ENCODE measurements at regions not wholly inside any gene's neighbourhood (a gene's known extent, or its start where the extent isn't known, plus 50 kb on each side); places are given as distances from the start of the nearest gene placed in this dataset.
"Not testable (repeated sequence)": the region's sequence is repeated elsewhere in the genome, so short reads cannot be mapped to it uniquely, and the experiment has no call there.

DNA sequence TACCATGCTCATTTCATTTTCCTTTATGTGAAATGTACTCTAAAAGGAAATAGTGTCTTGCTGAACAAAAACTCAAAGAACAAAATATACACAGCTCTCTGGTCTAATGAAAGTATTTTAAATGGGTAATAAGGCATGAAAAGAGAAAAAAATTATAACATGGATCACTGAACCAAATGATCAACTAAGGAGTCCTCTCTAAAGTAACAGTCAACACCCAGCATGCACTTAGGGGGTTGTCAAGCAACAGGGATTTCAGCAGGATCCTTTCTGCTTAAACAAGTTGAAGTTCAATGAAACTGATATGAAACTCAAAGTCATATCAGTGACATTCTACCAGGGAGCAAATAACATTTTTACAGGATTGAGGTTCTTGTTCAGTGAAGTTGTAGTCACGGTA, 398.8 kb downstream of the SEC23A start:
- Histone ChIP-seq H3K4me1 (ENCODE audit: control insufficient read depth in 1 of 2, insufficient read depth in 2 of 2, low read length in 2 of 2) (no peaks in the 10 kb centered on the region), H3K9me3 (ENCODE audit: control insufficient read depth in 1 of 2, low read length in 2 of 2) (no peaks in the 10 kb centered on the region), H3K4me3 (ENCODE audit: low read depth in 1 of 2, low read length in 2 of 2) (no peak overlapping the region), H3K27me3 (ENCODE audit: low read depth, low read length) (no peaks in the 10 kb centered on the region), H3K36me3 (ENCODE audit: control insufficient read depth in 1 of 2, insufficient read depth in 2 of 2, low read length in 2 of 2) (no peaks in the 10 kb centered on the region), H3K27ac (ENCODE audit: low read length) (no peak overlapping the region)

DNA sequence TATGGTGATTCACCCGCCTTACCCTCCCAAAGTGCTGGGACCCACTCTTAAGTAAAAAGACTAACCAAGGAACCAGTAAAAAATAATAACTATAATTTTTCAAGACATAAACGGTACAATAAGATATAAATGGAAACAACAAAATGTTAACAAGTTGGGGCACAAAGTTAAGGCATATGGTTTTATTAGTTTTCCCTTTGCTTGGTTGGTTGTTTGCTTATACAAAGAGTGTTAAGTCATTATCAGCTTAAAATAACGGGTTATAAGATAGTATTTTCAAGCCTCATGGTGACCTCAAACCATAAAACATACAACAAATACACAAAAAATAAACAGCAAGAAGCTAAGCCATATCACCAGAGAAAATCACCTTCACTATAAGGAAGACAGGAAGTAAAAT, 406.1 kb downstream of the SEC23A start:
- H3K9me3 ChIP-seq (ENCODE audit: control insufficient read depth in 1 of 2, low read length in 2 of 2): peaks cover 0 to 6% of the 10 kb centered on the region in 2 donors
- H3K27me3 ChIP-seq (ENCODE audit: low read depth, low read length): no peaks in the 10 kb centered on the region
- no peaks in the 10 kb centered on the region for H3K36me3 ChIP-seq (ENCODE audit: control insufficient read depth in 1 of 2, insufficient read depth in 2 of 2, low read length in 2 of 2)
- no peaks in the 10 kb centered on the region for H3K4me1 ChIP-seq (ENCODE audit: control insufficient read depth in 1 of 2, insufficient read depth in 2 of 2, low read length in 2 of 2)
- no peak overlapping the region for H3K27ac ChIP-seq (ENCODE audit: low read length)
- H3K4me3 ChIP-seq (ENCODE audit: low read depth in 1 of 2, low read length in 2 of 2): no peak overlapping the region

DNA sequence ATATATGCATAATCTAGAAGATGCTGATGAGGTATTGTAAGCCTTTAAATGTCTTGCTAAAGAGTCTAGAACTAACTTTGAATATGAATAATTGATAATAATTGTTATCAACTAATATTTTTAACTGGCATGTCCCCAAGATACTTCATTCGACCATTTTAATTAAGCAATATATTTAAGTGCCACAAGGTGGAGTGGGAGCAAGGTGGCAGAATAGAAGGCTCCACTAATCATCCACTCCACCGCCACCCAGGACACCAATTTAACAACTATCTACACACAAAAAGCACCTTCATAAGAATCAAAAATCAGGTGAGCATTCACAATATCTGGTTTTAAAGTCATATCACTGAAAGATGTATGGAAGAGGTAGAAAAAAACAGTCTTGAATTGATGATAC, 409.6 kb downstream of the SEC23A start:
- no peaks in the 10 kb centered on the region for H3K36me3 ChIP-seq (ENCODE audit: control insufficient read depth in 1 of 2, insufficient read depth in 2 of 2, low read length in 2 of 2)
- no peak overlapping the region for H3K27ac ChIP-seq (ENCODE audit: low read length)
- H3K4me3 ChIP-seq (ENCODE audit: low read depth in 1 of 2, low read length in 2 of 2): no peak overlapping the region
- no peaks in the 10 kb centered on the region for H3K4me1 ChIP-seq (ENCODE audit: control insufficient read depth in 1 of 2, insufficient read depth in 2 of 2, low read length in 2 of 2)
- no peaks in the 10 kb centered on the region for H3K27me3 ChIP-seq (ENCODE audit: low read depth, low read length)
- peaks cover 0 to 6% of the 10 kb centered on the region in 2 donors for H3K9me3 ChIP-seq (ENCODE audit: control insufficient read depth in 1 of 2, low read length in 2 of 2)

DNA sequence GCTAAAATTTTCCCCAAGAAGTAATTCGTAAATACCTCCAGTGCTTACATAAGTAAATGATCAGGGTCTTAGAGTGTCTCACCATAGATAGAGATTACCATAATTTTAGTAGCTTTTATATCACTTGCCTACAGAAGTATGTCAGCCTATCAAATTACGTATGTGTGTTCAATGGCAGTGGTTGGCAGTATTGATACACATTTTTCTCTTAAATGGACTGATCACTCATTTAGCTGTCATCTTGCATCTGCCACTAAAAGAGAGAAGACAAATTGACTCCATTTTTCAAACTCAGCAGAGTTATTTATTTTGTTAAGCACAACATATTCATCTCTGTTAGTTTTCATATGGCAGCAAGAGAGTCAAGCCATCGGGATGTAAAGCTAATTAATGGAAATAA, 413.1 kb upstream of the CLEC14A start:
- H3K27me3 ChIP-seq (ENCODE audit: low read depth, low read length): no peaks in the 10 kb centered on the region
- H3K36me3 ChIP-seq (ENCODE audit: control insufficient read depth in 1 of 2, insufficient read depth in 2 of 2, low read length in 2 of 2): no peaks in the 10 kb centered on the region
- no peak overlapping the region for H3K4me3 ChIP-seq (ENCODE audit: low read depth in 1 of 2, low read length in 2 of 2)
- no peaks in the 10 kb centered on the region for H3K9me3 ChIP-seq (ENCODE audit: control insufficient read depth in 1 of 2, low read length in 2 of 2)
- H3K4me1 ChIP-seq (ENCODE audit: control insufficient read depth in 1 of 2, insufficient read depth in 2 of 2, low read length in 2 of 2): no peaks in the 10 kb centered on the region
- H3K27ac ChIP-seq (ENCODE audit: low read length): no peak overlapping the region

DNA sequence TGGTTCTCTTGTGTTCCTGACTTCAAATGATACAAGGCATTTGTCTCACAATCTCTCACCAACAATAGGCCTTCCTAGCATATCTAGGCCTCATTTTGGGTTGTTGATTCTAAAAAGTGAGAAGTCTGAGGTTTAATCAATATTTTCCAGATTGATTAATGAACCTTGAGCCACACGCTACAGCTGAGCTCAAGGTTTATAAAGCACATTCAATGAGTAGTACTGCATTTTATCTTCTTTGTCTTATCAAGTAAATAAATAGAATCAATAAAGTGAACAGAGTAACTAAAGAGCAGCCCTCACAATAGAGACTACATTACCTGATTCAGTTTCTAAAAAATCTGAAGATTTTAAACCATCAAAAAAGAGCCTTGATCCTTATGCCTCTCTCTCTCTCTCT, 407.5 kb upstream of the CLEC14A start:
- H3K27me3 ChIP-seq (ENCODE audit: low read depth, low read length): no peaks in the 10 kb centered on the region
- H3K4me1 ChIP-seq (ENCODE audit: control insufficient read depth in 1 of 2, insufficient read depth in 2 of 2, low read length in 2 of 2): no peaks in the 10 kb centered on the region
- H3K4me3 ChIP-seq (ENCODE audit: low read depth in 1 of 2, low read length in 2 of 2): no peak overlapping the region
- H3K9me3 ChIP-seq (ENCODE audit: control insufficient read depth in 1 of 2, low read length in 2 of 2): no peaks in the 10 kb centered on the region
- H3K27ac ChIP-seq (ENCODE audit: low read length): no peak overlapping the region
- no peaks in the 10 kb centered on the region for H3K36me3 ChIP-seq (ENCODE audit: control insufficient read depth in 1 of 2, insufficient read depth in 2 of 2, low read length in 2 of 2)

- H3K27me3 ChIP-seq (ENCODE audit: low read depth, low read length): no peaks in the 10 kb centered on the region
Measured at GRCh38 chr14:38662781-38663180, 406.9 kb upstream of the CLEC14A start.

DNA sequence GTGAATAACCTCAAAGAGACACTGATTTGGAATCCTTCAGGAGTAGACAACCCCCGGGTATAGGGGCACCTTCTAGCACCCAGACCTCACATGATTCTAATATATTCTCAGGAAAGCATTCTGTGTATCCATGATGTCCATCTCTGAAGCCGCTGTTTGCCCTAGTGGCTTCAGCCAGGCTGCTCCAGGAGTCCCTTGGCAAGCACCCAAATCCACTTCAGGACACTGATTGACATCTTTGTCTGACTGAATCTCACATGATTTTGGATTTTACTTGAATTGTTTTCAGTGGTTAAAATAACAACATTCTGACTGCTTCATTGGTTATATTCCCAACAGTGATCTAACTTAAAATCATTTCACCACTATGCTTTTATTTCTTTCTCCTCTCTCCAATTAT, 390.5 kb upstream of the CLEC14A start:
- no peaks in the 10 kb centered on the region for H3K36me3 ChIP-seq (ENCODE audit: control insufficient read depth in 1 of 2, insufficient read depth in 2 of 2, low read length in 2 of 2)
- no peak overlapping the region for H3K27ac ChIP-seq (ENCODE audit: low read length)
- no peaks in the 10 kb centered on the region for H3K4me1 ChIP-seq (ENCODE audit: control insufficient read depth in 1 of 2, insufficient read depth in 2 of 2, low read length in 2 of 2)
- H3K4me3 ChIP-seq (ENCODE audit: low read depth in 1 of 2, low read length in 2 of 2): no peak overlapping the region
- H3K9me3 ChIP-seq (ENCODE audit: control insufficient read depth in 1 of 2, low read length in 2 of 2): peaks cover 0 to 6% of the 10 kb centered on the region in 2 donors
- no peaks in the 10 kb centered on the region for H3K27me3 ChIP-seq (ENCODE audit: low read depth, low read length)

More at GRCh38 chr14:38662781-38663180, 406.9 kb upstream of the CLEC14A start:
- no peaks in the 10 kb centered on the region for H3K4me1 ChIP-seq (ENCODE audit: control insufficient read depth in 1 of 2, insufficient read depth in 2 of 2, low read length in 2 of 2)
- no peak overlapping the region for H3K4me3 ChIP-seq (ENCODE audit: low read depth in 1 of 2, low read length in 2 of 2)
- H3K27ac ChIP-seq (ENCODE audit: low read length): no peak overlapping the region
- H3K36me3 ChIP-seq (ENCODE audit: control insufficient read depth in 1 of 2, insufficient read depth in 2 of 2, low read length in 2 of 2): no peaks in the 10 kb centered on the region
- no peaks in the 10 kb centered on the region for H3K9me3 ChIP-seq (ENCODE audit: control insufficient read depth in 1 of 2, low read length in 2 of 2)

GRCh38 chr14:38634913-38635312, 379.0 kb upstream of the CLEC14A start:
- H3K4me1 ChIP-seq (ENCODE audit: control insufficient read depth in 1 of 2, insufficient read depth in 2 of 2, low read length in 2 of 2); H3K27ac ChIP-seq (ENCODE audit: low read length); H3K36me3 ChIP-seq (ENCODE audit: control insufficient read depth in 1 of 2, insufficient read depth in 2 of 2, low read length in 2 of 2); H3K9me3 ChIP-seq (ENCODE audit: control insufficient read depth in 1 of 2, low read length in 2 of 2); H3K4me3 ChIP-seq (ENCODE audit: low read depth in 1 of 2, low read length in 2 of 2); H3K27me3 ChIP-seq (ENCODE audit: low read depth, low read length): not testable (repeated sequence)

- H3K4me3 ChIP-seq (ENCODE audit: low read depth in 1 of 2, low read length in 2 of 2): no peak overlapping the region
- no peak overlapping the region for H3K27ac ChIP-seq (ENCODE audit: low read length)
- H3K9me3 ChIP-seq (ENCODE audit: control insufficient read depth in 1 of 2, low read length in 2 of 2): peaks cover 0 to 5% of the 10 kb centered on the region in 2 donors
- no peaks in the 10 kb centered on the region for H3K27me3 ChIP-seq (ENCODE audit: low read depth, low read length)
- H3K36me3 ChIP-seq (ENCODE audit: control insufficient read depth in 1 of 2, insufficient read depth in 2 of 2, low read length in 2 of 2): no peaks in the 10 kb centered on the region
- H3K4me1 ChIP-seq (ENCODE audit: control insufficient read depth in 1 of 2, insufficient read depth in 2 of 2, low read length in 2 of 2): no peaks in the 10 kb centered on the region
Measured at GRCh38 chr14:38629412-38629811, 373.5 kb upstream of the CLEC14A start.

GRCh38 chr14:38627163-38627562, 371.3 kb upstream of the CLEC14A start:
- H3K4me3 ChIP-seq (ENCODE audit: low read depth in 1 of 2, low read length in 2 of 2): no peak overlapping the region
- H3K27ac ChIP-seq (ENCODE audit: low read length): no peak overlapping the region
- no peaks in the 10 kb centered on the region for H3K4me1 ChIP-seq (ENCODE audit: control insufficient read depth in 1 of 2, insufficient read depth in 2 of 2, low read length in 2 of 2)
- no peaks in the 10 kb centered on the region for H3K36me3 ChIP-seq (ENCODE audit: control insufficient read depth in 1 of 2, insufficient read depth in 2 of 2, low read length in 2 of 2)
- peaks cover 0 to 5% of the 10 kb centered on the region in 2 donors for H3K9me3 ChIP-seq (ENCODE audit: control insufficient read depth in 1 of 2, low read length in 2 of 2)
- no peaks in the 10 kb centered on the region for H3K27me3 ChIP-seq (ENCODE audit: low read depth, low read length)

- no peaks in the 10 kb centered on the region for H3K9me3 ChIP-seq (ENCODE audit: control insufficient read depth in 1 of 2, low read length in 2 of 2)
- no peaks in the 10 kb centered on the region for H3K36me3 ChIP-seq (ENCODE audit: control insufficient read depth in 1 of 2, insufficient read depth in 2 of 2, low read length in 2 of 2)
- H3K4me3 ChIP-seq (ENCODE audit: low read depth in 1 of 2, low read length in 2 of 2): no peak overlapping the region
Measured at GRCh38 chr14:38623661-38624060, 367.8 kb upstream of the CLEC14A start.

GRCh38 chr14:38618514-38618913, 362.6 kb upstream of the CLEC14A start:
- no peaks in the 10 kb centered on the region for H3K9me3 ChIP-seq (ENCODE audit: control insufficient read depth in 1 of 2, low read length in 2 of 2)
- no peaks in the 10 kb centered on the region for H3K36me3 ChIP-seq (ENCODE audit: control insufficient read depth in 1 of 2, insufficient read depth in 2 of 2, low read length in 2 of 2)
- H3K4me3 ChIP-seq (ENCODE audit: low read depth in 1 of 2, low read length in 2 of 2): no peak overlapping the region
- no peak overlapping the region for H3K27ac ChIP-seq (ENCODE audit: low read length)
- H3K27me3 ChIP-seq (ENCODE audit: low read depth, low read length): no peaks in the 10 kb centered on the region
- H3K4me1 ChIP-seq (ENCODE audit: control insufficient read depth in 1 of 2, insufficient read depth in 2 of 2, low read length in 2 of 2): no peaks in the 10 kb centered on the region

More at GRCh38 chr14:38623661-38624060, 367.8 kb upstream of the CLEC14A start:
- H3K27ac ChIP-seq (ENCODE audit: low read length): no peak overlapping the region
- H3K4me1 ChIP-seq (ENCODE audit: control insufficient read depth in 1 of 2, insufficient read depth in 2 of 2, low read length in 2 of 2): no peaks in the 10 kb centered on the region
- H3K27me3 ChIP-seq (ENCODE audit: low read depth, low read length): no peaks in the 10 kb centered on the region
